Sigmoid colon (tissue), 3 donors: ENCODE measurements at regions not wholly inside any gene's neighbourhood (a gene's known extent, or its start where the extent isn't known, plus 50 kb on each side); places are given as distances from the start of the nearest gene placed in this dataset.

Experiments
- POLR2A ChIP-seq, 2 donors: fragments of 450-650 bp; IDR thresholded peaks; one replicate each; pipeline ENCODE4 v1.6.1; 2016; ENCODE audit warnings: antibody characterized with exemption in 2 of 2, mild to moderate bottlenecking in 2 of 2, moderate library complexity in 2 of 2
- TF ChIP-seq, protein P1 (sequence below), 4 experiments: fragments of 450-650 bp in 3 of 4; fragments of 200-600 bp in 1 of 4; IDR thresholded peaks; one replicate each; pipeline ENCODE4 v1.5.1; 2016 to 2019; ENCODE audit warnings: antibody characterized with exemption in 4 of 4, mild to moderate bottlenecking in 3 of 4, moderate library complexity in 2 of 4

DNA sequence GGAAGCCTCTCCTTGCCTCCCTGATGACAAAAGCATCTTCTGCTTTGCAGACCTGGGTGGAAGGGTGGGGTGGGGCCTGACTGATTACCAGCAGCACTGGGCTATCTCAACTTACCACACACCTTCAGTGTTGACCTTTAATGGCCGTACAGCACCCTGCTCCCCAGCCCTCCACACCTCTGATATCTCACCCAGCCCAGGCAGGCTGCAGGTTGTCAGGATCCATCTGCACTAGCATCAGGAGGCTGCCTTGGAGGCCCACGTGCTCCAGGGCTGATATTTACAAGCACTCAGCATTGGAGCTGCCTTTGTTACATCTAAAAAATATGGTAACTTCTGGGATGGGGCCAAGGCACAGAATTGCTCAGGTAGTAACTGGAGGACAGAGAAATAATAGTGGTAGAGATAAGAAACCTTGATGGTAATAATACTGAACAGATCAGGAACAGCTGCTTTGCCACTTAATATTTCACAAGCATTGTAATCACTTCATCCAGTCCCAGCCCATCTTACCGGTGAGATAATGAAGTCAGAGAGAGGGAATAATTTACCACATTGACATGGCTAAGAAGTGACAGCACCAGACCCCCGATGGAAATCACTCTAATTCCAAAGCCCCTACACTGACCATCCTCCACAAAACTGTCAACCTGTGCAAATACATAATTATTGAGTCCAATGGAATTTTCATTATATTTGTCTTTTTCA, 125.2 kb upstream of the RFLNA start:
- TF ChIP-seq, protein P1, sequence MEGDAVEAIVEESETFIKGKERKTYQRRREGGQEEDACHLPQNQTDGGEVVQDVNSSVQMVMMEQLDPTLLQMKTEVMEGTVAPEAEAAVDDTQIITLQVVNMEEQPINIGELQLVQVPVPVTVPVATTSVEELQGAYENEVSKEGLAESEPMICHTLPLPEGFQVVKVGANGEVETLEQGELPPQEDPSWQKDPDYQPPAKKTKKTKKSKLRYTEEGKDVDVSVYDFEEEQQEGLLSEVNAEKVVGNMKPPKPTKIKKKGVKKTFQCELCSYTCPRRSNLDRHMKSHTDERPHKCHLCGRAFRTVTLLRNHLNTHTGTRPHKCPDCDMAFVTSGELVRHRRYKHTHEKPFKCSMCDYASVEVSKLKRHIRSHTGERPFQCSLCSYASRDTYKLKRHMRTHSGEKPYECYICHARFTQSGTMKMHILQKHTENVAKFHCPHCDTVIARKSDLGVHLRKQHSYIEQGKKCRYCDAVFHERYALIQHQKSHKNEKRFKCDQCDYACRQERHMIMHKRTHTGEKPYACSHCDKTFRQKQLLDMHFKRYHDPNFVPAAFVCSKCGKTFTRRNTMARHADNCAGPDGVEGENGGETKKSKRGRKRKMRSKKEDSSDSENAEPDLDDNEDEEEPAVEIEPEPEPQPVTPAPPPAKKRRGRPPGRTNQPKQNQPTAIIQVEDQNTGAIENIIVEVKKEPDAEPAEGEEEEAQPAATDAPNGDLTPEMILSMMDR (IDR thresholded peaks at IDR 0.05), result no peak
- TF ChIP-seq POLR2A (IDR thresholded peaks at IDR 0.05), result no peak
